Spleen (tissue), 7 donors: ENCODE measurements at regions not wholly inside any gene's neighbourhood (a gene's known extent, or its start where the extent isn't known, plus 50 kb on each side); places are given as distances from the start of the nearest gene placed in this dataset.

Experiments
- POLR2A ChIP-seq, 3 donors: fragments of 450-650 bp; IDR thresholded peaks; one replicate each; pipeline ENCODE4 v1.5.1; 2017; ENCODE audit warnings: antibody characterized with exemption in 3 of 3, mild to moderate bottlenecking in 1 of 3
- TF ChIP-seq, protein P1 (sequence below), 11 experiments: fragments of 200-600 bp in 7 of 11; fragments of 450-650 bp in 4 of 11; sonication (generic) in 4 of 11; IDR thresholded peaks in 8 of 11; conservative IDR thresholded peaks in 3 of 11; 1 replicate in 7 of 11; 2 replicates in 4 of 11; pipeline versions ENCODE4 v1.4.0 to v1.8.0; 2016 to 2021; ENCODE audit warnings: antibody characterized with exemption in 11 of 11, inconsistent platforms in 4 of 11, mild to moderate bottlenecking in 1 of 11
- donor health status: DM: no; HTN: no; CAD: no; lungs with moderate emphysema.
- donor health status: DM: no; HTN: no; CAD: no.
- donor health status: DM: no; HTN: no; CAD: no.

GRCh38 chr14:27370074-27370473, 772.2 kb upstream of the NOVA1 start:
- TF ChIP-seq, protein P1, sequence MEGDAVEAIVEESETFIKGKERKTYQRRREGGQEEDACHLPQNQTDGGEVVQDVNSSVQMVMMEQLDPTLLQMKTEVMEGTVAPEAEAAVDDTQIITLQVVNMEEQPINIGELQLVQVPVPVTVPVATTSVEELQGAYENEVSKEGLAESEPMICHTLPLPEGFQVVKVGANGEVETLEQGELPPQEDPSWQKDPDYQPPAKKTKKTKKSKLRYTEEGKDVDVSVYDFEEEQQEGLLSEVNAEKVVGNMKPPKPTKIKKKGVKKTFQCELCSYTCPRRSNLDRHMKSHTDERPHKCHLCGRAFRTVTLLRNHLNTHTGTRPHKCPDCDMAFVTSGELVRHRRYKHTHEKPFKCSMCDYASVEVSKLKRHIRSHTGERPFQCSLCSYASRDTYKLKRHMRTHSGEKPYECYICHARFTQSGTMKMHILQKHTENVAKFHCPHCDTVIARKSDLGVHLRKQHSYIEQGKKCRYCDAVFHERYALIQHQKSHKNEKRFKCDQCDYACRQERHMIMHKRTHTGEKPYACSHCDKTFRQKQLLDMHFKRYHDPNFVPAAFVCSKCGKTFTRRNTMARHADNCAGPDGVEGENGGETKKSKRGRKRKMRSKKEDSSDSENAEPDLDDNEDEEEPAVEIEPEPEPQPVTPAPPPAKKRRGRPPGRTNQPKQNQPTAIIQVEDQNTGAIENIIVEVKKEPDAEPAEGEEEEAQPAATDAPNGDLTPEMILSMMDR (IDR thresholded peaks at IDR 0.05 in 8 of 11, conservative IDR thresholded peaks at IDR 0.05 in 3 of 11) = no peak
- TF ChIP-seq POLR2A (IDR thresholded peaks at IDR 0.05) = no peak
